ENCODE measurements at regions not wholly inside any gene's neighbourhood (a gene's known extent, or its start where the extent isn't known, plus 50 kb on each side); places are given as distances from the start of the nearest gene placed in this dataset.

- TF ChIP-seq POLR2A (IDR thresholded peaks at IDR 0.05) (no peak), POLR2AphosphoS5 (IDR thresholded peaks at IDR 0.05) (no peak), CTCF (IDR thresholded peaks at IDR 0.05) (no peak)
- H3K9me3 ChIP-seq = no peaks in the 10 kb centered on the region
- intact Hi-C loops (cut with DNase I) = no loop called here
- H3K27ac ChIP-seq = no peak overlapping the region
- 87% methylated on average over 6 of the region's 6 CpGs for WGBS
- no peaks in the 10 kb centered on the region for H3K27me3 ChIP-seq (replicated peaks; ENCODE audit: insufficient read depth)
- H3K36me3 ChIP-seq = no peaks in the 10 kb centered on the region
- H3K4me3 ChIP-seq = no peak overlapping the region
- no peak for DNase-seq (ENCODE audit: low spot score)
- no peaks in the 10 kb centered on the region for H3K4me1 ChIP-seq (replicated peaks)
Measured at GRCh38 chr4:63700569-63700968, 708.7 kb downstream of the TECRL start.

DNA sequence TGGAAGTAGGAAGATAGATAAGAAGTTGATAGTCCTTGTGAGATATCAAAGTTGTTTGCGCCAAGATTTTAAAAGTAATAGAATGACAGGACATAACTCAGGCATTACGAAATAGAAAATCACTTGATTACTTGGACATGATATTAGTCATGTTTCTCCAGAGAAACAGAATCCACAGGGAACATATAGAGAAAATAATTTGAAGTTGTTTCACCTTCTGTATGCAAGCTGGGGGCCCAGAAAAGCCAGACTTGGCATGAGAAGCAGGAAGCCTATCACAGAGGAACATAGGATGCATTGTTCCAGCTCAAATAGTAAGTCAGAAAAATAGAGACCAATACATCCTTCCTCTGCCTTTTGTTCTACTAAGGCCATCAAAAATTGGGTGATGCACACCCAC is 715.9 kb downstream of the TECRL start:
- WGBS = 79% methylated on average over 2 of the region's 2 CpGs
- H3K4me3 ChIP-seq = no peak overlapping the region
- no peak overlapping the region for H3K27ac ChIP-seq
- H3K9me3 ChIP-seq = no peaks in the 10 kb centered on the region
- DNase-seq (ENCODE audit: low spot score) = no peak
- intact Hi-C loops (cut with DNase I) = no loop called here
- no peaks in the 10 kb centered on the region for H3K36me3 ChIP-seq
- no peaks in the 10 kb centered on the region for H3K4me1 ChIP-seq (replicated peaks)
- TF ChIP-seq POLR2A (IDR thresholded peaks at IDR 0.05) (no peak), POLR2AphosphoS5 (IDR thresholded peaks at IDR 0.05) (no peak), CTCF (IDR thresholded peaks at IDR 0.05) (no peak)
- H3K27me3 ChIP-seq (replicated peaks; ENCODE audit: insufficient read depth) = no peaks in the 10 kb centered on the region

- Histone ChIP-seq H3K4me1 (replicated peaks) (no peaks in the 10 kb centered on the region), H3K27ac (no peak overlapping the region), H3K9me3 (no peaks in the 10 kb centered on the region), H3K27me3 (replicated peaks; ENCODE audit: insufficient read depth) (no peaks in the 10 kb centered on the region), H3K36me3 (no peaks in the 10 kb centered on the region), H3K4me3 (no peak overlapping the region)
- intact Hi-C loops (cut with DNase I) = no loop called here
- no peak for DNase-seq (ENCODE audit: low spot score)
- TF ChIP-seq CTCF (IDR thresholded peaks at IDR 0.05) = no peak
- TF ChIP-seq POLR2AphosphoS5 (IDR thresholded peaks at IDR 0.05) = no peak
- no peak for TF ChIP-seq POLR2A (IDR thresholded peaks at IDR 0.05)
- WGBS = 55% methylated on average over 3 of the region's 3 CpGs
Measured at GRCh38 chr4:63678358-63678931, 730.8 kb downstream of the TECRL start.

DNA sequence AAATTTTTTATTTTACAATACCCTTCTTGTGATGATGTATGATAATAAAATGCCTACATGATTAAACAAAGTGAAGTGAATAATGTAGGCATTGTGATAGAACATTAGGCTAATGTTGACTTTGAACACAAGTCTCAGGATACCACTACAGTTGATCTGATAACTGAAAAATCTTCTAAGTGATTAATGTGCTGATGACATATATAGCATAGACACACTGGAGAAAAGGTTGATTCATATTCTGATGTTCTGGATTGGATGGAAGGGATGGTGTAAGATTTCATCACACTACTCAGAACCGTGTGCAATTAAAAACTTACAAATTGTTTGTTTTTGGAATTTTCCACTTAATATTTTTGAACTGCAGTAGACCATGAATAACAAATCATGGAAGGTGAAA is 738.5 kb downstream of the TECRL start:
- no peaks in the 10 kb centered on the region for H3K9me3 ChIP-seq
- no peaks in the 10 kb centered on the region for H3K27me3 ChIP-seq (replicated peaks; ENCODE audit: insufficient read depth)
- H3K4me3 ChIP-seq = no peak overlapping the region
- H3K27ac ChIP-seq = no peak overlapping the region
- TF ChIP-seq CTCF (IDR thresholded peaks at IDR 0.05) (no peak), POLR2AphosphoS5 (IDR thresholded peaks at IDR 0.05) (no peak), POLR2A (IDR thresholded peaks at IDR 0.05) (no peak)
- DNase-seq (ENCODE audit: low spot score) = no peak
- no peaks in the 10 kb centered on the region for H3K36me3 ChIP-seq
- H3K4me1 ChIP-seq (replicated peaks) = no peaks in the 10 kb centered on the region
- intact Hi-C loops (cut with DNase I) = no loop called here
- WGBS = 22% methylated on average over 1 of the region's 1 CpG

DNA sequence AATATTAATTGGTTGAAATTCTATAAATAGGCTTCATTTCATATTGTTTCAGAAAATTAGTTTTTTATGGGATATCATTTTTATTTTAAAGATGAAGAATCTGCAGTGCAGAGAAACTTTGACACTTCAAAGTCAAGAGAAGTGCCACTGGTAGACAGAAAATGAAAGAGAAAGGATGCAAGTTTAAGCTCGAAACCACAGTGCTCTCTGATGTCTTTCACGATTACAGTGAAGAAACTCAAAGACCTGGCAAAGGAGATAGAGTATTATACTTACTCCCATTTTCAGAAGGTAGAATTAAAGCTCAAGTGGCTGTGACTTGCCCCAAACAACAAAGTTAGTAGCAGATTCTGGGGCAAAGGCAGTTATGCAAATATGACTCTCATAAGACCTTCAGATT is 745.4 kb downstream of the TECRL start:
- no peak for DNase-seq (ENCODE audit: low spot score)
- H3K4me1 ChIP-seq (replicated peaks) = no peaks in the 10 kb centered on the region
- H3K27me3 ChIP-seq (replicated peaks; ENCODE audit: insufficient read depth) = no peaks in the 10 kb centered on the region
- no peaks in the 10 kb centered on the region for H3K36me3 ChIP-seq
- no peaks in the 10 kb centered on the region for H3K9me3 ChIP-seq
- no peak overlapping the region for H3K27ac ChIP-seq
- intact Hi-C loops (cut with DNase I) = no loop called here
- TF ChIP-seq POLR2AphosphoS5 (IDR thresholded peaks at IDR 0.05) (no peak), POLR2A (IDR thresholded peaks at IDR 0.05) (no peak), CTCF (IDR thresholded peaks at IDR 0.05) (no peak)
- H3K4me3 ChIP-seq = no peak overlapping the region
- WGBS = 89% methylated on average over 2 of the region's 2 CpGs

Measured in prostate gland (tissue), 2 donors.